MM.1S (cell line): ENCODE measurements at regions not wholly inside any gene's neighbourhood (a gene's known extent, or its start where the extent isn't known, plus 50 kb on each side); places are given as distances from the start of the nearest gene placed in this dataset.

Source experiments
- CTCF ChIP-seq: fragments of 300-600 bp; sonication (generic); IDR thresholded peaks from 2 replicates; pipeline ENCODE4 v1.5.1; 2016; ENCODE audit warnings: antibody characterized with exemption, low read length, mixed read lengths
- EZH2 ChIP-seq: fragments of 300-600 bp; sonication (generic); optimal IDR thresholded peaks from 2 replicates; pipeline ENCODE3; 2017; ENCODE audit warnings: low read depth, mild to moderate bottlenecking, antibody characterized with exemption, low read length, mixed read lengths

- TF ChIP-seq CTCF, result no peak
- no peak for TF ChIP-seq EZH2
Observed at GRCh38 chr2:122822319-122822718, 1066.9 kb downstream of the TSN start.
